ENCODE measurements at regions not wholly inside any gene's neighbourhood (a gene's known extent, or its start where the extent isn't known, plus 50 kb on each side); places are given as distances from the start of the nearest gene placed in this dataset.

DNA sequence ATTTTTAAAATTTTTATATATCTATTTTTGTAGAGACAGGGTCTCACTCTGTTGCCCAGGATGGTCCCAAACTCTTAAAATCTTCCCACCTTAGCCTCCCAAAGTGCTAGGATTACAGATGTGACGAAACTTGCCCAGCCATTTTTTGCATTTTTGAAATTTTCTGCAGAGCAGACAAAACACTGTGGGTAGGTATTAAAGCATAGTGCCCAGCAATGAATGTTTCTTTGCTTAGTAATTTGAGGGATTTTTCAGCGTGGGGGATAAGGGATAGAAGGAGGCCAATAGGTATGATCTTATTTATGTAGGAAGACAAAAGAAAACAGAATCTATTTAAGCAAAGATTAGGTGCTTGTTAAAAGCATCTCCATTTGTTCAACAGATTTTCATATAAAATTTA lies 446.8 kb upstream of the DPH6 start:
- TF ChIP-seq, protein P1, sequence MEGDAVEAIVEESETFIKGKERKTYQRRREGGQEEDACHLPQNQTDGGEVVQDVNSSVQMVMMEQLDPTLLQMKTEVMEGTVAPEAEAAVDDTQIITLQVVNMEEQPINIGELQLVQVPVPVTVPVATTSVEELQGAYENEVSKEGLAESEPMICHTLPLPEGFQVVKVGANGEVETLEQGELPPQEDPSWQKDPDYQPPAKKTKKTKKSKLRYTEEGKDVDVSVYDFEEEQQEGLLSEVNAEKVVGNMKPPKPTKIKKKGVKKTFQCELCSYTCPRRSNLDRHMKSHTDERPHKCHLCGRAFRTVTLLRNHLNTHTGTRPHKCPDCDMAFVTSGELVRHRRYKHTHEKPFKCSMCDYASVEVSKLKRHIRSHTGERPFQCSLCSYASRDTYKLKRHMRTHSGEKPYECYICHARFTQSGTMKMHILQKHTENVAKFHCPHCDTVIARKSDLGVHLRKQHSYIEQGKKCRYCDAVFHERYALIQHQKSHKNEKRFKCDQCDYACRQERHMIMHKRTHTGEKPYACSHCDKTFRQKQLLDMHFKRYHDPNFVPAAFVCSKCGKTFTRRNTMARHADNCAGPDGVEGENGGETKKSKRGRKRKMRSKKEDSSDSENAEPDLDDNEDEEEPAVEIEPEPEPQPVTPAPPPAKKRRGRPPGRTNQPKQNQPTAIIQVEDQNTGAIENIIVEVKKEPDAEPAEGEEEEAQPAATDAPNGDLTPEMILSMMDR (IDR thresholded peaks at IDR 0.05; ENCODE audit: low read depth, low read length), result no peak
- DNase-seq (ENCODE audit: extremely low read depth, low read depth), result no peak

DNA sequence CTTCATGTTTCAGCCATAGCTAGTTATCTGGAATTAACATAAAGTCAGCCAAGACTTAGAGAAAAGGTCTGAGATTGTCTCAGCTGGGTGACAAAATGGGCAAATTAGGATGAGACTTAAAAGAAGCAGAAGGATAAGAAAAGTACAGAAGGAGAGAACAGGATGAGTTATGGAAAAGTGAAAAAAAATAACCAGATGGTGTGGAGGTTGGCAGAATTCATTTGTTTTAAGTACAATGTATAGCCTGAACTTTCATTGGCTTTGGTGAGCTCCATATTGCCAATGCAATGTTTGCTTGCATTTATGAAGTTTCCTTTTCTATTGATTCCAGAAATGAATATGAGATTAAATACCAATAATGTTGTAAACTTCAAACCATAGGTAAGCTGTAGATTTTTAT lies 447.2 kb upstream of the DPH6 start:
- no peak for DNase-seq (ENCODE audit: extremely low read depth, low read depth)
- TF ChIP-seq, protein P1 (IDR thresholded peaks at IDR 0.05; ENCODE audit: low read depth, low read length), result no peak

DNA sequence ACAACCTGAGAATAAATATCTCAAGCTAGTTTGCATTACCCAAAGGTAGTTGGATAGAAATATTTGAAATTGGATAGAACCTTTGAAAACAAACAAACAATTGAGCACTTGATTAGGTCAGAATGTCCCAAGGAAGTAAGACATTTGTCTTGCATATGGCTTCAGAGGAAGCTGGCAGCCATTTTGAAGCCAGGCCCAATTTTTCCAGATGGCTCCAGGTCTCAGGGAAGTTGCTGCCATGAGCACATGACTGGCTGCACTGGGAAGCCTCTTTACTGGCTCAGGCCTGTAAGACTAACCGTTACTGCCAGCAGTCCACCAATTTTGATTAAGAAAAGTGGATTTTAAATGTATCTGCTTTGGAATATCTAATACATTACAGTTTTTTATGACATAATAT lies 448.9 kb upstream of the DPH6 start:
- DNase-seq (ENCODE audit: extremely low read depth, low read depth), result no peak
- TF ChIP-seq, protein P1 (IDR thresholded peaks at IDR 0.05; ENCODE audit: low read depth, low read length), result no peak

DNA sequence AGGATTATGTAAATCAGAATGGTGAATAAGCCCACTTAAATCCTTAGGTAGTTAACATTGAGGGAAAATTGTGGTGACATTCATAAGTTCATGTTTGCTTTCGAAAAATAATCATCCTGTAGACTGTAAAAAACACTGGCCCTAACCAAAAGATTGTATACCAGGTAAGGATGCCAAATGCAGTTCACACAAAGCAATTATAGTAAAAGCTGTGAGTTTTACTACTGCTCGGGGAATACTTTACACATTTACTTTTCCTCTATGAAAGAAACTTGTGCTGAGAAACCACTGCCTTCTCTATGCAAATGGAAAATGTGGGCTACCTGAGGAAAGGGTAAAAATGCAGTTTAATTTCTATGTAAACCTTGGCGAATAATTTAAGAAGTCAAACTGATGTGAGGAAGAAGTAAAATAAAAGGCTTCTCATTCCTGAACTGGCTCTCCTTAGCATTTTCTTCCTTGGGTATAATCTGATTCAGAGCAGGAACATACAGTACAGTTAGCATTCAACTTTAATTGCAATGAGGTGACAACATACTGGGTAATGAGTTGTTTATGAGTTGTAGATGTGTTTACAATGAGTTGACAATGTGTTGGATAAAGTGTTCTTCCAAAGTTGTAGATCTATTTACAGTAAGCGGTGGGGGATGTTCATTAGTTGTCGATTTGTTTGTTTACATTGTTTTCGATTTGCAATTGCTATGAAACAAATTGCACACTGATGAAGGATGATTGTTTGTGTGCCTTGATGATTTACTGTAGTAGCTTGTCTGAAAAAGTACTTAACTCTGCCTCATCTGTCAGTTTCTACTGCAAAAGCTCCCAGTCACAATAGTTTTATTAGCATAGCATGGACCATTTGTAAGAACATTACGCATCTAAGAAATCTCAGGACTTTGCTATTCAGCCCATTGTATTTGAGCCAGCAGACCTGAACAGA lies 453.0 kb upstream of the DPH6 start:
- no peak for DNase-seq (ENCODE audit: extremely low read depth, low read depth)
- TF ChIP-seq, protein P1 (IDR thresholded peaks at IDR 0.05; ENCODE audit: low read depth, low read length), result no peak

DNA sequence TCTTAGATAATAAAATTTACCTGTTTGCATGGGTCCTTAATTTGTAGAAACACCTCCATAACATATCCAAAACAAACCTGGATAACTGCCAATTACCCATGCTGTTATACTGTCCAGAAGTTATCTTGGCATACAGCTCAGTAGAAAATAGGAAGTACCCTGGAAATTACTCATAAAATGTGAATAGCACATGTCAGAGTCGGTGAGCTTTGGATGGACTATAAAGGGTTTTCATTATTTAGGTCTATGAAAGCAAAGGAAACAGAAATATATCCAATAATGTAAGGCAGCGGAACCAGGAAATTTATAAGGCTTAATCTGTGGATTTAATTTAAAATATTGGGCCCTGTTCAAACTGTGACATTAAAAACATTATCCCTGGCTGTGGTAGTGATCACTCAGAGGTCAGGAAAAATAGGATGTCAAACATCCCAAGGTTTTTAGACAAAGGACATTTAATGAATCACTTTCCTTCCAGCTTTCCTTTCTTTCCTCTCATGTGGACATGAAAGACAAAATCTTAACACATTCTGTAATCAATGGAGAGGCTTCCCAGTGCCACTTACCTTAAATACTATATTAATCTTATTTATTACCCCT lies 459.0 kb upstream of the DPH6 start:
- DNase-seq (ENCODE audit: extremely low read depth, low read depth), result no peak
- TF ChIP-seq, protein P1 (IDR thresholded peaks at IDR 0.05; ENCODE audit: low read depth, low read length), result no peak

DNA sequence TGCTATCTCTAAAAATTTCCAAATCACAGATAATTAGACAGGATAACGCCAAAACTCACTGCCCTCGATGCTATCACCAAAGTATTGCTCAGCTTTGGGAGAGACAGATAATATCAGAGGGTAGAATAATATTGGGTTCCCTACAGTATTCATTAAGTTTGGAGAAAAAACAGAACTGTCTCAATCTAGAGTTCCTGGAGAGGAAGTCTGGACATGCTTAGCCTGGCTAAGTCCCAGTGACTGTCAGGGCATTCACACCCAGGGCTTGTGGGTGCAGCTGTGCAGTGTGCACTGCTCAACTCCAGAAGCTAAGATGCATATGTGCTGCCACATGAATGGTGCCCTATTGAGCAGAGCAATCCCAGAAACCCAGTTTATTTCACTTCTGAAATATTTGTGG lies 459.6 kb upstream of the DPH6 start:
- no peak for DNase-seq (ENCODE audit: extremely low read depth, low read depth)
- TF ChIP-seq, protein P1 (IDR thresholded peaks at IDR 0.05; ENCODE audit: low read depth, low read length), result no peak

DNA sequence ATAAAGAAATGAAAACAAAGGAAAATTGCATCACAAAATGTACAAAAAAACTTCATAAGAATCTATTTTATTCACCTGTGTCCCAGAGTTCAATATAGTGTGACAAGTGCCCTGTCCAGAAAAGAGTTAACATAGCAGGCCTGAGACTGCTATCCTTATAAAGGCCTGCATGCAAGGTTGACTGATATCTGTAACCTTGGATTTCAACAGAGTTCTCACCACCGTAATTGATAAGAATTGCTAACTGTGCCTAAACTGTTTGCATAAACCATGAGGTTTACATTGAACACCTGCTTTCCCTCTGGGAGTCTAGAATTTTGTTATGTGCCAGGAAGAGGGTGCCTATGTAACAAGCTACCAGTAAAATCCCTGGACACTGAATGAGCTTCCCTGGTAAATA lies 461.7 kb upstream of the DPH6 start:
- TF ChIP-seq, protein P1 (IDR thresholded peaks at IDR 0.05; ENCODE audit: low read depth, low read length), result no peak
- no peak for DNase-seq (ENCODE audit: extremely low read depth, low read depth)
